ENCODE measurements at regions not wholly inside any gene's neighbourhood (a gene's known extent, or its start where the extent isn't known, plus 50 kb on each side); places are given as distances from the start of the nearest gene placed in this dataset.
"Not testable (repeated sequence)": the region's sequence is repeated elsewhere in the genome, so short reads cannot be mapped to it uniquely, and the experiment has no call there.

GRCh38 chr4:84378983-84379382 lies 120.1 kb downstream of the NKX6-1 start:
- DNase-seq = no peak

- no peak for DNase-seq
Observed at GRCh38 chr4:84378356-84378755, 120.7 kb downstream of the NKX6-1 start.

GRCh38 chr4:84366907-84367306 lies 132.2 kb downstream of the NKX6-1 start:
- no peak for DNase-seq

- no peak for DNase-seq
Observed at GRCh38 chr4:84366161-84366560, 132.9 kb downstream of the NKX6-1 start.

- DNase-seq = no peak
Observed at GRCh38 chr4:84362896-84363655, 136.0 kb downstream of the NKX6-1 start.

- no peak for DNase-seq
Observed at GRCh38 chr4:84342161-84342560, 156.9 kb downstream of the NKX6-1 start.

GRCh38 chr4:84341559-84341958 lies 157.5 kb downstream of the NKX6-1 start:
- no peak for DNase-seq

GRCh38 chr4:84338367-84338766 lies 160.7 kb downstream of the NKX6-1 start:
- no peak for DNase-seq

GRCh38 chr4:84336964-84337705 lies 162.0 kb downstream of the NKX6-1 start:
- no peak for DNase-seq

GRCh38 chr4:84327526-84327925 lies 171.6 kb downstream of the NKX6-1 start:
- no peak for DNase-seq

GRCh38 chr4:84325625-84326024 lies 173.5 kb downstream of the NKX6-1 start:
- DNase-seq = no peak

- no peak for DNase-seq
Observed at GRCh38 chr4:84324303-84325245, 174.5 kb downstream of the NKX6-1 start.

- DNase-seq = no peak
Observed at GRCh38 chr4:84319124-84319523, 180.0 kb downstream of the NKX6-1 start.

GRCh38 chr4:84317513-84317912 lies 181.6 kb downstream of the NKX6-1 start:
- no peak for DNase-seq

GRCh38 chr4:84312426-84313012 lies 186.6 kb downstream of the NKX6-1 start:
- DNase-seq = no peak

GRCh38 chr4:84309191-84309590 lies 189.9 kb downstream of the NKX6-1 start:
- no peak for DNase-seq

- DNase-seq = not testable (repeated sequence)
Observed at GRCh38 chr4:84298719-84299254, 200.3 kb downstream of the NKX6-1 start.

GRCh38 chr4:84298023-84298718 lies 200.9 kb downstream of the NKX6-1 start:
- no peak for DNase-seq

- no peak for DNase-seq
Observed at GRCh38 chr4:84291969-84292368, 207.1 kb downstream of the NKX6-1 start.

- DNase-seq = no peak
Observed at GRCh38 chr4:84286048-84286447, 213.0 kb downstream of the NKX6-1 start.

GRCh38 chr4:84279678-84280077 lies 219.4 kb downstream of the NKX6-1 start:
- DNase-seq = no peak

- DNase-seq = no peak
Observed at GRCh38 chr4:84277923-84278322, 221.2 kb downstream of the NKX6-1 start.

All from inflammatory macrophage treated with lipopolysaccharide for 4 hours (primary cell).